Activated naive CD8-positive, alpha-beta T cell treated with anti-CD3 and anti-CD28 coated beads for 36 hours (primary cell): ENCODE measurements at regions not wholly inside any gene's neighbourhood (a gene's known extent, or its start where the extent isn't known, plus 50 kb on each side); places are given as distances from the start of the nearest gene placed in this dataset.

Experiments used
- DNase-seq: peaks from one replicate; pipeline ENCODE4 v3.0.0; 2021
- H3K27ac Mint-ChIP-seq: one replicate; pipeline ENCODE4 v1.8.0; 2022; ENCODE audit warnings: mild to moderate bottlenecking, moderate library complexity, mixed read lengths
- H3K27me3 Mint-ChIP-seq: one replicate; pipeline ENCODE4 v1.8.0; 2022; ENCODE audit warnings: mild to moderate bottlenecking, mixed read lengths
- H3K36me3 Mint-ChIP-seq: one replicate; pipeline ENCODE4 v1.8.0; 2021; ENCODE audit warnings: mild to moderate bottlenecking, mixed read lengths
- H3K4me1 Mint-ChIP-seq: one replicate; pipeline ENCODE4 v1.8.0; 2021; ENCODE audit warnings: mixed read lengths
- H3K4me3 Mint-ChIP-seq: one replicate; pipeline ENCODE4 v1.8.0; 2022; ENCODE audit warnings: mild to moderate bottlenecking, moderate library complexity, mixed read lengths
- H3K9me3 Mint-ChIP-seq: one replicate; pipeline ENCODE4 v1.8.0; 2022; ENCODE audit warnings: mixed read lengths

GRCh38 chr13:76454991-76455390 lies 431.2 kb downstream of the KCTD12 start:
- Mint-ChIP-seq H3K4me1 (no peaks in the 10 kb centered on the region), H3K27me3 (no peaks in the 10 kb centered on the region), H3K4me3 (no peak overlapping the region), H3K36me3 (peaks cover 2% of the 10 kb centered on the region), H3K27ac (no peak overlapping the region), H3K9me3 (peaks cover 15% of the 10 kb centered on the region)
- no peak for DNase-seq

GRCh38 chr13:76449716-76450115 lies 436.5 kb downstream of the KCTD12 start:
- Mint-ChIP-seq H3K27me3 (peaks cover 16% of the 10 kb centered on the region), H3K36me3 (peaks cover 2% of the 10 kb centered on the region), H3K9me3 (peaks cover 15% of the 10 kb centered on the region), H3K4me1 (no peaks in the 10 kb centered on the region), H3K4me3 (no peak overlapping the region), H3K27ac (no peak overlapping the region)
- DNase-seq: no peak

- Mint-ChIP-seq H3K4me1 (no peaks in the 10 kb centered on the region), H3K27ac (no peak overlapping the region), H3K36me3 (no peaks in the 10 kb centered on the region), H3K27me3 (peaks cover 16% of the 10 kb centered on the region), H3K9me3 (peaks cover 6% of the 10 kb centered on the region), H3K4me3 (no peak overlapping the region)
- DNase-seq: no peak
These were observed 440.0 kb downstream of the KCTD12 start for GRCh38 chr13:76446191-76446590.

- Mint-ChIP-seq H3K27me3 (peaks cover 5% of the 10 kb centered on the region), H3K9me3 (peaks cover 3% of the 10 kb centered on the region), H3K27ac (no peak overlapping the region), H3K36me3 (no peaks in the 10 kb centered on the region), H3K4me1 (no peaks in the 10 kb centered on the region), H3K4me3 (no peak overlapping the region)
- DNase-seq: no peak
These were observed 445.6 kb downstream of the KCTD12 start for GRCh38 chr13:76440568-76440967.

- Mint-ChIP-seq H3K4me1 (no peaks in the 10 kb centered on the region), H3K4me3 (no peak overlapping the region), H3K27me3 (no peaks in the 10 kb centered on the region), H3K36me3 (no peaks in the 10 kb centered on the region), H3K27ac (no peak overlapping the region), H3K9me3 (peaks cover 3% of the 10 kb centered on the region)
- DNase-seq: no peak
These were observed 446.7 kb downstream of the KCTD12 start for GRCh38 chr13:76439546-76439945.

GRCh38 chr13:76438050-76438449 lies 448.2 kb downstream of the KCTD12 start:
- no peaks in the 10 kb centered on the region for H3K27me3 Mint-ChIP-seq

GRCh38 chr13:76425935-76426334 lies 460.3 kb downstream of the KCTD12 start:
- Mint-ChIP-seq H3K36me3 (no peaks in the 10 kb centered on the region), H3K4me1 (no peaks in the 10 kb centered on the region), H3K27me3 (peaks cover 8% of the 10 kb centered on the region), H3K4me3 (no peak overlapping the region), H3K27ac (no peak overlapping the region), H3K9me3 (peaks cover 1% of the 10 kb centered on the region)
- DNase-seq: no peak

More at GRCh38 chr13:76438050-76438449, 448.2 kb downstream of the KCTD12 start:
- Mint-ChIP-seq H3K4me3 (no peak overlapping the region), H3K9me3 (no peaks in the 10 kb centered on the region), H3K4me1 (no peaks in the 10 kb centered on the region), H3K27ac (no peak overlapping the region), H3K36me3 (no peaks in the 10 kb centered on the region)
- DNase-seq: no peak

- H3K4me1 Mint-ChIP-seq: no peaks in the 10 kb centered on the region
- no peak overlapping the region for H3K27ac Mint-ChIP-seq
- H3K27me3 Mint-ChIP-seq: peaks cover 4% of the 10 kb centered on the region
- no peak for DNase-seq
- peaks cover 1% of the 10 kb centered on the region for H3K9me3 Mint-ChIP-seq
- H3K4me3 Mint-ChIP-seq: no peak overlapping the region
- no peaks in the 10 kb centered on the region for H3K36me3 Mint-ChIP-seq
These were observed 465.2 kb downstream of the KCTD12 start for GRCh38 chr13:76421011-76421410.

GRCh38 chr13:76418404-76418803 lies 467.8 kb downstream of the KCTD12 start:
- no peaks in the 10 kb centered on the region for H3K9me3 Mint-ChIP-seq
- DNase-seq: no peak
- no peaks in the 10 kb centered on the region for H3K4me1 Mint-ChIP-seq
- H3K4me3 Mint-ChIP-seq: no peak overlapping the region
- peaks cover 9% of the 10 kb centered on the region for H3K27me3 Mint-ChIP-seq
- no peaks in the 10 kb centered on the region for H3K36me3 Mint-ChIP-seq
- no peak overlapping the region for H3K27ac Mint-ChIP-seq

- Mint-ChIP-seq H3K4me3 (no peak overlapping the region), H3K4me1 (no peaks in the 10 kb centered on the region)
These were observed 471.9 kb downstream of the KCTD12 start for GRCh38 chr13:76414320-76414719.

GRCh38 chr13:76406243-76406642 lies 480.0 kb downstream of the KCTD12 start:
- no peaks in the 10 kb centered on the region for H3K36me3 Mint-ChIP-seq
- H3K27ac Mint-ChIP-seq: no peak overlapping the region
- H3K4me3 Mint-ChIP-seq: no peak overlapping the region
- no peaks in the 10 kb centered on the region for H3K4me1 Mint-ChIP-seq
- no peak for DNase-seq
- H3K27me3 Mint-ChIP-seq: no peaks in the 10 kb centered on the region
- H3K9me3 Mint-ChIP-seq: no peaks in the 10 kb centered on the region

More at GRCh38 chr13:76414320-76414719, 471.9 kb downstream of the KCTD12 start:
- Mint-ChIP-seq H3K9me3 (no peaks in the 10 kb centered on the region), H3K27me3 (peaks cover 5% of the 10 kb centered on the region), H3K27ac (no peak overlapping the region), H3K36me3 (no peaks in the 10 kb centered on the region)
- no peak for DNase-seq

- Mint-ChIP-seq H3K27me3 (no peaks in the 10 kb centered on the region), H3K27ac (no peak overlapping the region), H3K36me3 (no peaks in the 10 kb centered on the region), H3K9me3 (no peaks in the 10 kb centered on the region), H3K4me3 (no peak overlapping the region), H3K4me1 (peaks cover 5% of the 10 kb centered on the region)
- no peak for DNase-seq
These were observed 487.8 kb downstream of the KCTD12 start for GRCh38 chr13:76398425-76398824.

GRCh38 chr13:76397413-76397812 lies 488.8 kb downstream of the KCTD12 start:
- no peaks in the 10 kb centered on the region for H3K36me3 Mint-ChIP-seq
- no peak for DNase-seq
- peaks cover 5% of the 10 kb centered on the region for H3K4me1 Mint-ChIP-seq
- no peaks in the 10 kb centered on the region for H3K27me3 Mint-ChIP-seq
- no peaks in the 10 kb centered on the region for H3K9me3 Mint-ChIP-seq
- H3K27ac Mint-ChIP-seq: no peak overlapping the region
- H3K4me3 Mint-ChIP-seq: no peak overlapping the region

- H3K9me3 Mint-ChIP-seq: no peaks in the 10 kb centered on the region
- no peak overlapping the region for H3K27ac Mint-ChIP-seq
- no peak overlapping the region for H3K4me3 Mint-ChIP-seq
- H3K27me3 Mint-ChIP-seq: peaks cover 3% of the 10 kb centered on the region
- no peaks in the 10 kb centered on the region for H3K4me1 Mint-ChIP-seq
- no peak for DNase-seq
- no peaks in the 10 kb centered on the region for H3K36me3 Mint-ChIP-seq
These were observed 496.9 kb downstream of the KCTD12 start for GRCh38 chr13:76389321-76389720.

GRCh38 chr13:76387566-76387965 lies 498.6 kb downstream of the KCTD12 start:
- Mint-ChIP-seq H3K4me1 (no peaks in the 10 kb centered on the region), H3K9me3 (no peaks in the 10 kb centered on the region), H3K27me3 (peaks cover 3% of the 10 kb centered on the region), H3K4me3 (no peak overlapping the region), H3K36me3 (no peaks in the 10 kb centered on the region), H3K27ac (no peak overlapping the region)
- no peak for DNase-seq

- Mint-ChIP-seq H3K4me1 (no peaks in the 10 kb centered on the region), H3K27me3 (peaks cover 3% of the 10 kb centered on the region), H3K27ac (no peak overlapping the region), H3K4me3 (no peak overlapping the region), H3K9me3 (no peaks in the 10 kb centered on the region), H3K36me3 (no peaks in the 10 kb centered on the region)
- DNase-seq: no peak
These were observed 499.9 kb downstream of the KCTD12 start for GRCh38 chr13:76386321-76386720.

GRCh38 chr13:76385586-76385985 lies 500.6 kb downstream of the KCTD12 start:
- no peaks in the 10 kb centered on the region for H3K9me3 Mint-ChIP-seq
- no peak for DNase-seq
- no peaks in the 10 kb centered on the region for H3K4me1 Mint-ChIP-seq
- peaks cover 5% of the 10 kb centered on the region for H3K27me3 Mint-ChIP-seq
- no peak overlapping the region for H3K27ac Mint-ChIP-seq
- H3K36me3 Mint-ChIP-seq: no peaks in the 10 kb centered on the region
- no peak overlapping the region for H3K4me3 Mint-ChIP-seq
